CD8-positive, alpha-beta memory T cell (primary cell): ENCODE measurements at regions not wholly inside any gene's neighbourhood (a gene's known extent, or its start where the extent isn't known, plus 50 kb on each side); places are given as distances from the start of the nearest gene placed in this dataset.

ENCODE experiments used
- CTCF ChIA-PET: fragments of 350-600 bp; sonication (Branson Sonifier 250); formaldehyde crosslinking; loops from one replicate; lab custom pipeline; 2021; ENCODE audit warnings: antibody characterized with exemption; lab: Charles Lee
- POLR2A ChIA-PET: fragments of 350-600 bp; sonication (Branson Sonifier 250); formaldehyde crosslinking; loops from one replicate; lab custom pipeline; 2021; ENCODE audit warnings: antibody characterized with exemption; lab: Charles Lee
- DNase-seq, 5 donors: peaks; one replicate each; pipeline versions ENCODE4 v3.0.0 to v3.0.0-alpha.2; 2020 to 2022; ENCODE audit warnings: mixed read lengths in 1 of 5
- H3K27ac ChIP-seq: one replicate; pipeline ENCODE4 v1.7.0; 2013; ENCODE audit warnings: low read depth, mild to moderate bottlenecking, low read length, moderate library complexity
- H3K27me3 ChIP-seq: 2 replicates; pipeline ENCODE4 v1.7.0; 2013; ENCODE audit warnings: low read length, mild to moderate bottlenecking; ENCODE audit not compliant: insufficient read depth, poor library complexity, severe bottlenecking
- H3K36me3 ChIP-seq: 2 replicates; pipeline ENCODE4 v1.7.0; 2013; ENCODE audit warnings: mild to moderate bottlenecking, low read length, moderate library complexity; ENCODE audit not compliant: insufficient read depth
- H3K4me1 ChIP-seq: 2 replicates; pipeline ENCODE4 v1.7.0; 2013; ENCODE audit warnings: mild to moderate bottlenecking, low read length, moderate library complexity; ENCODE audit not compliant: insufficient read depth
- H3K4me3 ChIP-seq: 2 replicates; pipeline ENCODE4 v1.7.0; 2013; ENCODE audit warnings: mild to moderate bottlenecking, low read length
- H3K9me3 ChIP-seq: 2 replicates; pipeline ENCODE4 v1.7.0; 2013; ENCODE audit warnings: mild to moderate bottlenecking, low read length
- H3K27ac Mint-ChIP-seq, 8 donors: one replicate each; pipeline ENCODE4 v1.8.0; 2020 to 2021; ENCODE audit warnings: mixed read lengths in 8 of 8, mild to moderate bottlenecking in 6 of 8, inconsistent platforms in 3 of 8, moderate library complexity in 3 of 8
- H3K27me3 Mint-ChIP-seq, 2 donors: one replicate each; pipeline ENCODE4 v1.8.0; 2020 to 2021; ENCODE audit warnings: mixed read lengths in 2 of 2, mild to moderate bottlenecking in 1 of 2, moderate library complexity in 1 of 2
- H3K36me3 Mint-ChIP-seq, 3 donors: one replicate each; pipeline ENCODE4 v1.8.0; 2020 to 2021; ENCODE audit warnings: mixed read lengths in 3 of 3, inconsistent platforms in 1 of 3, mild to moderate bottlenecking in 1 of 3
- H3K4me1 Mint-ChIP-seq, 3 donors: one replicate each; pipeline ENCODE4 v1.8.0; 2020 to 2021; ENCODE audit warnings: mixed read lengths in 3 of 3, inconsistent platforms in 1 of 3, mild to moderate bottlenecking in 1 of 3
- H3K4me3 Mint-ChIP-seq, 7 donors: one replicate each; pipeline ENCODE4 v1.8.0; 2020 to 2021; ENCODE audit warnings: mixed read lengths in 7 of 7, mild to moderate bottlenecking in 6 of 7, moderate library complexity in 4 of 7, inconsistent platforms in 2 of 7
- H3K9me3 Mint-ChIP-seq, 5 donors: one replicate each; pipeline ENCODE4 v1.8.0; 2020 to 2022; ENCODE audit warnings: mixed read lengths in 5 of 5, mild to moderate bottlenecking in 3 of 5, moderate library complexity in 2 of 5, inconsistent platforms in 1 of 5

GRCh38 chr16:85206472-85207356 is 94.4 kb upstream of the CIBAR2 start:
- H3K4me1 Mint-ChIP-seq, result no peaks in the 10 kb centered on the region

GRCh38 chr16:85207357-85207921 is 95.2 kb upstream of the CIBAR2 start:
- Mint-ChIP-seq H3K9me3 (peaks cover 0 to 4% (median 0%) of the 10 kb centered on the region in 5 donors), H3K27me3 (peaks cover 2 to 4% of the 10 kb centered on the region in 2 donors), H3K4me1 (no peaks in the 10 kb centered on the region), H3K36me3 (no peaks in the 10 kb centered on the region), H3K4me3 (no peak overlapping the region), H3K27ac (no peak overlapping the region)
- Histone ChIP-seq H3K9me3 (no peaks in the 10 kb centered on the region), H3K27ac (no peak overlapping the region), H3K4me1 (no peaks in the 10 kb centered on the region), H3K36me3 (no peaks in the 10 kb centered on the region), H3K27me3 (no peaks in the 10 kb centered on the region), H3K4me3 (no peak overlapping the region)
- ChIA-PET CTCF (no interaction called here), POLR2A (no interaction called here)
- no peak for DNase-seq

More at GRCh38 chr16:85206472-85207356, 94.4 kb upstream of the CIBAR2 start:
- Mint-ChIP-seq H3K9me3 (peaks cover 0 to 4% (median 0%) of the 10 kb centered on the region in 5 donors), H3K4me3 (no peak overlapping the region), H3K27me3 (peaks cover 2 to 4% of the 10 kb centered on the region in 2 donors), H3K27ac (no peak overlapping the region), H3K36me3 (no peaks in the 10 kb centered on the region)
- no peaks in the 10 kb centered on the region for H3K27me3 ChIP-seq
- ChIA-PET POLR2A (no interaction called here), CTCF (no interaction called here)
- H3K36me3 ChIP-seq, result no peaks in the 10 kb centered on the region
- no peaks in the 10 kb centered on the region for H3K4me1 ChIP-seq
- H3K9me3 ChIP-seq, result no peaks in the 10 kb centered on the region
- no peak overlapping the region for H3K4me3 ChIP-seq
- no peak overlapping the region for H3K27ac ChIP-seq
- DNase-seq, result no peak

- no peaks in the 10 kb centered on the region for H3K9me3 ChIP-seq
- H3K27ac ChIP-seq, result no peak overlapping the region
- H3K4me3 ChIP-seq, result no peak overlapping the region
- no peaks in the 10 kb centered on the region for H3K27me3 ChIP-seq
- no peak for DNase-seq
- H3K36me3 Mint-ChIP-seq, result no peaks in the 10 kb centered on the region
- no peaks in the 10 kb centered on the region for H3K4me1 Mint-ChIP-seq
- ChIA-PET POLR2A (no interaction called here), CTCF (no interaction called here)
- peaks cover 2 to 4% of the 10 kb centered on the region in 2 donors for H3K27me3 Mint-ChIP-seq
- peaks cover 0 to 4% (median 0%) of the 10 kb centered on the region in 5 donors for H3K9me3 Mint-ChIP-seq
- H3K4me1 ChIP-seq, result no peaks in the 10 kb centered on the region
- H3K27ac Mint-ChIP-seq, result no peak overlapping the region
- H3K36me3 ChIP-seq, result no peaks in the 10 kb centered on the region
- H3K4me3 Mint-ChIP-seq, result no peak overlapping the region
Measured at GRCh38 chr16:85208181-85208580, 95.9 kb upstream of the CIBAR2 start.

GRCh38 chr16:85208643-85209520 is 96.6 kb upstream of the CIBAR2 start:
- H3K36me3 Mint-ChIP-seq, result no peaks in the 10 kb centered on the region
- H3K27ac ChIP-seq, result no peak overlapping the region
- H3K27ac Mint-ChIP-seq, result peak overlapping the region in 1 of 8 donors; percentile 66
- no peaks in the 10 kb centered on the region for H3K4me1 Mint-ChIP-seq
- ChIA-PET POLR2A (no interaction called here), CTCF (no interaction called here)
- H3K9me3 ChIP-seq, result no peaks in the 10 kb centered on the region
- peaks cover 0 to 4% (median 0%) of the 10 kb centered on the region in 5 donors for H3K9me3 Mint-ChIP-seq
- peaks cover 2 to 4% of the 10 kb centered on the region in 2 donors for H3K27me3 Mint-ChIP-seq
- H3K4me3 Mint-ChIP-seq, result no peak overlapping the region
- no peak for DNase-seq
- no peak overlapping the region for H3K4me3 ChIP-seq
- H3K4me1 ChIP-seq, result no peaks in the 10 kb centered on the region
- H3K27me3 ChIP-seq, result no peaks in the 10 kb centered on the region
- no peaks in the 10 kb centered on the region for H3K36me3 ChIP-seq

GRCh38 chr16:85209526-85210121 is 97.4 kb upstream of the CIBAR2 start:
- Mint-ChIP-seq H3K36me3 (no peaks in the 10 kb centered on the region), H3K9me3 (peaks cover 0 to 4% (median 0%) of the 10 kb centered on the region in 5 donors), H3K27ac (peak overlapping the region in 1 of 8 donors; percentile 41), H3K27me3 (peaks cover 0 to 4% of the 10 kb centered on the region in 2 donors), H3K4me3 (no peak overlapping the region), H3K4me1 (no peaks in the 10 kb centered on the region)
- Histone ChIP-seq H3K4me1 (no peaks in the 10 kb centered on the region), H3K4me3 (no peak overlapping the region), H3K36me3 (no peaks in the 10 kb centered on the region), H3K27ac (no peak overlapping the region), H3K9me3 (no peaks in the 10 kb centered on the region), H3K27me3 (no peaks in the 10 kb centered on the region)
- CTCF ChIA-PET, result no interaction called here
- POLR2A ChIA-PET, result no interaction called here
- no peak for DNase-seq

GRCh38 chr16:85210423-85211169 is 98.3 kb upstream of the CIBAR2 start:
- POLR2A ChIA-PET, result no interaction called here
- H3K27ac Mint-ChIP-seq, result no peak overlapping the region
- Histone ChIP-seq H3K27ac (no peak overlapping the region), H3K4me3 (no peak overlapping the region), H3K9me3 (no peaks in the 10 kb centered on the region), H3K36me3 (no peaks in the 10 kb centered on the region), H3K27me3 (no peaks in the 10 kb centered on the region), H3K4me1 (no peaks in the 10 kb centered on the region)
- CTCF ChIA-PET, result no interaction called here
- peaks cover 0 to 4% (median 0%) of the 10 kb centered on the region in 5 donors for H3K9me3 Mint-ChIP-seq
- H3K4me3 Mint-ChIP-seq, result no peak overlapping the region
- no peaks in the 10 kb centered on the region for H3K4me1 Mint-ChIP-seq
- no peak for DNase-seq
- H3K36me3 Mint-ChIP-seq, result no peaks in the 10 kb centered on the region
- peaks cover 0 to 7% of the 10 kb centered on the region in 2 donors for H3K27me3 Mint-ChIP-seq

- ChIA-PET CTCF (no interaction called here), POLR2A (no interaction called here)
- Mint-ChIP-seq H3K36me3 (no peaks in the 10 kb centered on the region), H3K4me1 (no peaks in the 10 kb centered on the region), H3K9me3 (peaks cover 0 to 4% (median 0%) of the 10 kb centered on the region in 5 donors), H3K4me3 (no peak overlapping the region), H3K27ac (no peak overlapping the region), H3K27me3 (peaks cover 0 to 3% of the 10 kb centered on the region in 2 donors)
- Histone ChIP-seq H3K27ac (no peak overlapping the region), H3K36me3 (no peaks in the 10 kb centered on the region), H3K27me3 (no peaks in the 10 kb centered on the region), H3K9me3 (no peaks in the 10 kb centered on the region), H3K4me3 (no peak overlapping the region), H3K4me1 (no peaks in the 10 kb centered on the region)
- DNase-seq, result no peak
Measured at GRCh38 chr16:85211271-85211801, 99.1 kb upstream of the CIBAR2 start.
